ENCODE measurements at regions not wholly inside any gene's neighbourhood (a gene's known extent, or its start where the extent isn't known, plus 50 kb on each side); places are given as distances from the start of the nearest gene placed in this dataset.
A peak's percentile ranks its signal among the peaks of the same experiment; 100 is the strongest.

GRCh38 chr15:46312133-46312740 is 677.4 kb downstream of the SQOR start:
- no peaks in the 10 kb centered on the region for H3K27me3 ChIP-seq
- H3K4me3 ChIP-seq: no peak overlapping the region
- no peaks in the 10 kb centered on the region for H3K36me3 ChIP-seq
- H3K27ac ChIP-seq: no peak overlapping the region
- WGBS, 3 donors: 27 to 34% (median 29%) methylated on average over 2 of the region's 2 CpGs
- H3K4me1 ChIP-seq (ENCODE audit: insufficient read depth): no peaks in the 10 kb centered on the region
- TF ChIP-seq POLR2A (IDR thresholded peaks at IDR 0.05) (no peak), EP300 (IDR thresholded peaks at IDR 0.05) (no peak), CTCF (IDR thresholded peaks at IDR 0.05) (peak in 1 of 3 donors; percentile 39)
- H3K9me3 ChIP-seq: no peaks in the 10 kb centered on the region
- peak in 4 of 5 donors; percentile 17 to 45 (median 38) for DNase-seq
- intact Hi-C loops (cut with DNase I): no loop called here

GRCh38 chr15:46315434-46315833 is 680.6 kb downstream of the SQOR start:
- TF ChIP-seq CTCF (IDR thresholded peaks at IDR 0.05) (no peak), EP300 (IDR thresholded peaks at IDR 0.05) (no peak), POLR2A (IDR thresholded peaks at IDR 0.05) (no peak)

GRCh38 chr15:46316024-46316423 is 681.2 kb downstream of the SQOR start:
- DNase-seq: no peak
- TF ChIP-seq CTCF (IDR thresholded peaks at IDR 0.05) (no peak), POLR2A (IDR thresholded peaks at IDR 0.05) (no peak), EP300 (IDR thresholded peaks at IDR 0.05) (no peak)
- no peaks in the 10 kb centered on the region for H3K27me3 ChIP-seq
- no peaks in the 10 kb centered on the region for H3K4me1 ChIP-seq (ENCODE audit: insufficient read depth)
- H3K36me3 ChIP-seq: no peaks in the 10 kb centered on the region
- H3K4me3 ChIP-seq: no peak overlapping the region
- intact Hi-C loops (cut with DNase I): no loop called here
- no peak overlapping the region for H3K27ac ChIP-seq
- H3K9me3 ChIP-seq: no peaks in the 10 kb centered on the region
- 44 to 60% (median 46%) methylated on average over 1 of the region's 1 CpG for WGBS, 3 donors

More at GRCh38 chr15:46315434-46315833, 680.6 kb downstream of the SQOR start:
- H3K4me3 ChIP-seq: no peak overlapping the region
- H3K9me3 ChIP-seq: no peaks in the 10 kb centered on the region
- H3K27me3 ChIP-seq: no peaks in the 10 kb centered on the region
- DNase-seq: no peak
- no peak overlapping the region for H3K27ac ChIP-seq
- 16 to 48% (median 35%) methylated on average over 3 of the region's 3 CpGs for WGBS, 3 donors
- H3K4me1 ChIP-seq (ENCODE audit: insufficient read depth): no peaks in the 10 kb centered on the region
- intact Hi-C loops (cut with DNase I): no loop called here
- no peaks in the 10 kb centered on the region for H3K36me3 ChIP-seq

- H3K27me3 ChIP-seq: no peaks in the 10 kb centered on the region
- 87 to 92% (median 88%) methylated on average over 2 of the region's 2 CpGs for WGBS, 3 donors
- no peak for DNase-seq
- H3K27ac ChIP-seq: no peak overlapping the region
- no peaks in the 10 kb centered on the region for H3K36me3 ChIP-seq
- intact Hi-C loops (cut with DNase I): no loop called here
- H3K4me1 ChIP-seq (ENCODE audit: insufficient read depth): no peaks in the 10 kb centered on the region
- H3K9me3 ChIP-seq: no peaks in the 10 kb centered on the region
- no peak overlapping the region for H3K4me3 ChIP-seq
- no peak for TF ChIP-seq POLR2A (IDR thresholded peaks at IDR 0.05)
Measured at GRCh38 chr15:46317029-46317428, 682.2 kb downstream of the SQOR start.

- Histone ChIP-seq H3K4me1 (ENCODE audit: insufficient read depth) (no peaks in the 10 kb centered on the region), H3K9me3 (no peaks in the 10 kb centered on the region), H3K27me3 (no peaks in the 10 kb centered on the region), H3K27ac (no peak overlapping the region), H3K4me3 (no peak overlapping the region), H3K36me3 (no peaks in the 10 kb centered on the region)
- 71 to 76% (median 74%) methylated on average over 3 of the region's 3 CpGs for WGBS, 3 donors
- no peak for DNase-seq
- intact Hi-C loops (cut with DNase I): no loop called here
- TF ChIP-seq EP300 (IDR thresholded peaks at IDR 0.05) (no peak), POLR2A (IDR thresholded peaks at IDR 0.05) (no peak), CTCF (IDR thresholded peaks at IDR 0.05) (no peak)
Measured at GRCh38 chr15:46322753-46323152, 687.9 kb downstream of the SQOR start.
